H1 (cell line): ENCODE measurements at regions not wholly inside any gene's neighbourhood (a gene's known extent, or its start where the extent isn't known, plus 50 kb on each side); places are given as distances from the start of the nearest gene placed in this dataset.

Experiments used
- CTCF ChIA-PET: fragments of 300-600 bp; sonication (Branson Sonifier 250); formaldehyde crosslinking; loops from one replicate; lab custom pipeline; 2021; ENCODE audit not compliant: partially characterized antibody; lab: Charles Lee
- POLR2A ChIA-PET: fragments of 300-600 bp; sonication (Branson Sonifier 250); formaldehyde crosslinking; loops from one replicate; lab custom pipeline; 2021; ENCODE audit warnings: inconsistent platforms; ENCODE audit not compliant: partially characterized antibody; lab: Charles Lee
- DNase-seq, 2 experiments: peaks; one replicate each; pipeline versions ENCODE4 v3.0.0 to v3.0.0-alpha.2; 2010 to 2022; ENCODE audit warnings: low spot score in 2 of 2, low read depth in 1 of 2, mixed read lengths in 1 of 2
- FAIRE-seq: peaks from 2 replicates; lab custom pipeline; 2011; peaks lifted over from hg19 to GRCh38; lab: Jason Lieb, UNC
- H2AFZ ChIP-seq: 2 replicates; pipeline ENCODE4 v1.8.1; 2012; ENCODE audit warnings: low read length, inconsistent platforms
- H2AK5ac ChIP-seq: 2 replicates; pipeline ENCODE4 v1.6.1; 2013; ENCODE audit warnings: low read depth, low read length
- H2BK120ac ChIP-seq: replicated peaks from 2 replicates; pipeline ENCODE3; 2013; ENCODE audit warnings: low read depth, low read length, inconsistent platforms
- H2BK12ac ChIP-seq: 2 replicates; pipeline ENCODE4 v1.6.1; 2013; ENCODE audit warnings: low read depth, low read length
- H2BK15ac ChIP-seq: 2 replicates; pipeline ENCODE4 v1.6.1; 2013; ENCODE audit warnings: low read length
- H2BK20ac ChIP-seq: 2 replicates; pipeline ENCODE4 v1.6.1; 2013; ENCODE audit warnings: low read length
- H2BK5ac ChIP-seq: 2 replicates; pipeline ENCODE4 v1.6.1; 2013; ENCODE audit warnings: low read depth, low read length
- H3K14ac ChIP-seq: 2 replicates; pipeline ENCODE4 v1.6.1; 2013; ENCODE audit warnings: inconsistent platforms; ENCODE audit not compliant: insufficient read length
- H3K18ac ChIP-seq: 2 replicates; pipeline ENCODE4 v1.6.1; 2013; ENCODE audit warnings: low read length; ENCODE audit errors: extremely low read depth
- H3K23ac ChIP-seq: 2 replicates; pipeline ENCODE4 v1.6.1; 2013; ENCODE audit warnings: inconsistent platforms; ENCODE audit not compliant: insufficient read length
- H3K23me2 ChIP-seq: 2 replicates; pipeline ENCODE4 v1.6.1; 2013; ENCODE audit warnings: low read depth, low read length
- H3K27ac ChIP-seq: 2 replicates; pipeline ENCODE4 v1.6.1; 2011; ENCODE audit warnings: low read depth, low read length, inconsistent platforms
- H3K27me3 ChIP-seq, 4 experiments: replicated peaks in 1 of 4; 1 replicate in 1 of 4; 2 replicates in 3 of 4; pipeline versions ENCODE4 v1.6.1 to v1.8.1; 2011 to 2013; ENCODE audit warnings: low read length in 3 of 4, mild to moderate bottlenecking in 3 of 4, inconsistent platforms in 2 of 4, mixed read lengths in 2 of 4, moderate library complexity in 1 of 4; ENCODE audit not compliant: control insufficient read depth in 3 of 4, insufficient read depth in 3 of 4; ENCODE audit errors: extremely low read depth in 1 of 4
- H3K36me3 ChIP-seq, 4 experiments: 2 replicates each; pipeline versions ENCODE4 v1.6.1 to v1.8.1; 2011 to 2013; ENCODE audit warnings: mild to moderate bottlenecking in 4 of 4, low read length in 3 of 4, moderate library complexity in 2 of 4, control low read depth in 1 of 4, inconsistent platforms in 1 of 4; ENCODE audit not compliant: insufficient read depth in 4 of 4, control insufficient read depth in 2 of 4
- H3K4ac ChIP-seq: replicated peaks from 2 replicates; pipeline ENCODE3; 2013; ENCODE audit warnings: low read length, low read depth, mixed read lengths, inconsistent platforms; ENCODE audit not compliant: insufficient read length
- H3K4me1 ChIP-seq, 4 experiments: replicated peaks in 1 of 4; 1 replicate in 1 of 4; 2 replicates in 3 of 4; pipeline versions ENCODE4 v1.6.1 to v1.8.1; 2011 to 2013; ENCODE audit warnings: low read length in 3 of 4, inconsistent platforms in 2 of 4, mixed read lengths in 1 of 4; ENCODE audit not compliant: insufficient read depth in 4 of 4, control insufficient read depth in 3 of 4
- H3K4me2 ChIP-seq, 2 experiments: 2 replicates each; pipeline versions ENCODE4 v1.6.1 to v1.8.1; 2011 to 2013; ENCODE audit warnings: low read depth in 2 of 2, low read length in 2 of 2, control low read depth in 1 of 2, inconsistent platforms in 1 of 2, mild to moderate bottlenecking in 1 of 2; ENCODE audit not compliant: insufficient read depth in 1 of 2
- H3K4me3 ChIP-seq, 4 experiments: fragments of 200-600, 300-600 bp in 1 of 4; sonication (generic), shearing (Covaris generic), sonication (Bioruptor Twin) in 1 of 4; 2 replicates each; pipeline versions ENCODE4 v1.5.1 to v1.8.1; 2011 to 2016; ENCODE audit warnings: low read length in 4 of 4, low read depth in 3 of 4, control low read depth in 2 of 4, inconsistent platforms in 2 of 4, mild to moderate bottlenecking in 2 of 4, mixed read lengths in 1 of 4, moderate library complexity in 1 of 4; ENCODE audit not compliant: insufficient read depth in 2 of 4; ENCODE audit errors: extremely low read depth in 1 of 4
- H3K56ac ChIP-seq: replicated peaks from 2 replicates; pipeline ENCODE3; 2013; ENCODE audit warnings: low read depth, mild to moderate bottlenecking, mixed read lengths, low read length, inconsistent platforms; ENCODE audit not compliant: insufficient read length
- H3K79me1 ChIP-seq: 2 replicates; pipeline ENCODE4 v1.6.1; 2013; ENCODE audit warnings: low read depth, low read length, control low read depth
- H3K79me2 ChIP-seq, 2 experiments: 2 replicates each; pipeline versions ENCODE4 v1.6.1 to v1.8.1; 2012 to 2013; ENCODE audit warnings: low read length in 2 of 2, mild to moderate bottlenecking in 2 of 2, inconsistent platforms in 1 of 2; ENCODE audit not compliant: insufficient read depth in 2 of 2, control insufficient read depth in 1 of 2
- H3K9ac ChIP-seq, 4 experiments: replicated peaks in 1 of 4; 1 replicate in 1 of 4; 2 replicates in 3 of 4; pipeline versions ENCODE4 v1.6.1 to v1.8.1; 2011 to 2013; ENCODE audit warnings: low read depth in 3 of 4, low read length in 3 of 4, control low read depth in 2 of 4, mild to moderate bottlenecking in 2 of 4, moderate library complexity in 2 of 4, inconsistent platforms in 1 of 4; ENCODE audit errors: extremely low read depth in 1 of 4
- H3K9me3 ChIP-seq, 2 experiments: 2 replicates each; pipeline versions ENCODE4 v1.6.1 to v1.8.1; 2012 to 2013; ENCODE audit warnings: mild to moderate bottlenecking in 2 of 2, moderate library complexity in 2 of 2, control low read depth in 1 of 2, inconsistent platforms in 1 of 2, low read depth in 1 of 2, low read length in 1 of 2, mixed read lengths in 1 of 2; ENCODE audit not compliant: insufficient read depth in 2 of 2
- H4K20me1 ChIP-seq, 2 experiments: replicated peaks in 1 of 2; 2 replicates each; pipeline versions ENCODE3 to v1.8.1; 2011 to 2013; ENCODE audit warnings: inconsistent platforms in 2 of 2, low read length in 2 of 2, mild to moderate bottlenecking in 1 of 2; ENCODE audit not compliant: insufficient read depth in 2 of 2, control insufficient read depth in 1 of 2
- H4K5ac ChIP-seq: 2 replicates; pipeline ENCODE4 v1.6.1; 2013; ENCODE audit warnings: low read length, low read depth, mixed read lengths, inconsistent platforms; ENCODE audit not compliant: insufficient read length
- H4K8ac ChIP-seq: 2 replicates; pipeline ENCODE4 v1.8.0; 2013; ENCODE audit warnings: mild to moderate bottlenecking, moderate library complexity, low read length, inconsistent platforms; ENCODE audit not compliant: insufficient read depth; ENCODE audit errors: extremely low read depth
- H4K91ac ChIP-seq: replicated peaks from 2 replicates; pipeline ENCODE3; 2013; ENCODE audit warnings: low read length, mixed read lengths, inconsistent platforms; ENCODE audit not compliant: insufficient read length
- BRCA1 ChIP-seq: IDR thresholded peaks from 2 replicates; pipeline ENCODE4 v1.6.1; 2012; ENCODE audit warnings: low read depth, low read length, improper control_type of control experiment
- EZH2 ChIP-seq: fragments of 200-600 bp; sonication (generic); IDR thresholded peaks from 2 replicates; pipeline ENCODE4 v1.7.1; 2012; ENCODE audit warnings: low read depth, mild to moderate bottlenecking, moderate library complexity, low read length, inconsistent platforms; ENCODE audit not compliant: severe bottlenecking
- FOSL1 ChIP-seq: IDR thresholded peaks from 2 replicates; pipeline ENCODE4 v1.6.1; 2011; ENCODE audit warnings: mild to moderate bottlenecking, low read depth, low read length, moderate library complexity; ENCODE audit not compliant: insufficient read depth
- GABPA ChIP-seq: IDR thresholded peaks from 2 replicates; pipeline ENCODE4 v1.6.1; 2011; ENCODE audit warnings: mild to moderate bottlenecking, low read length, moderate library complexity, borderline replicate concordance; ENCODE audit not compliant: insufficient read depth
- HDAC6 ChIP-seq: IDR thresholded peaks from one replicate; pipeline ENCODE4 v1.7.1; 2012; ENCODE audit warnings: low read depth, mild to moderate bottlenecking, inconsistent platforms, low read length, moderate library complexity
- KDM1A ChIP-seq: fragments of 200-600, 300-600 bp; sonication (generic); IDR thresholded peaks from 2 replicates; pipeline ENCODE4 v1.7.1; 2016; ENCODE audit warnings: mild to moderate bottlenecking, low read length, borderline replicate concordance
- MAFK ChIP-seq: IDR thresholded peaks from 2 replicates; pipeline ENCODE4 v1.6.1; 2012; ENCODE audit warnings: low read depth, mild to moderate bottlenecking, improper control_type of control experiment, low read length
- PHF8 ChIP-seq: fragments of 200-600 bp; sonication (generic); conservative IDR thresholded peaks from 2 replicates; pipeline ENCODE4 v1.7.1; 2012; ENCODE audit warnings: low read depth, mild to moderate bottlenecking, inconsistent platforms, low read length, moderate library complexity
- POLR2A ChIP-seq, 2 experiments: IDR thresholded peaks; 1 replicate in 1 of 2; 2 replicates in 1 of 2; pipeline ENCODE4 v1.6.1; 2011; ENCODE audit warnings: low read depth in 2 of 2, low read length in 2 of 2, mild to moderate bottlenecking in 2 of 2; ENCODE audit errors: control extremely low read depth in 1 of 2
- POLR2AphosphoS5 ChIP-seq: IDR thresholded peaks from 2 replicates; pipeline ENCODE4 v1.6.1; 2011; ENCODE audit warnings: low read depth, low read length
- RXRA ChIP-seq: IDR thresholded peaks from 2 replicates; pipeline ENCODE4 v1.6.1; 2011; ENCODE audit warnings: low read depth, mild to moderate bottlenecking, low read length, moderate library complexity; ENCODE audit not compliant: insufficient read depth
- TCF12 ChIP-seq: IDR thresholded peaks from 2 replicates; pipeline ENCODE4 v1.6.1; 2011; ENCODE audit warnings: low read depth, mild to moderate bottlenecking, low read length
- WGBS, 2 experiments: shearing (Covaris generic) in 1 of 2; methylation state at CpG; one replicate each; pipeline versions ENCODE4 v1.1.6 to v1.1.7; 2013 to 2015; ENCODE audit warnings: low lambda C conversion rate in 2 of 2, mixed read lengths in 2 of 2, inconsistent platforms in 1 of 2, low coverage in 1 of 2, missing lambda C conversion rate in 1 of 2; ENCODE audit not compliant: insufficient replicate concordance in 2 of 2, insufficient coverage in 1 of 2, insufficient read length in 1 of 2; ENCODE audit errors: extremely low coverage in 1 of 2, missing lambda C conversion rate in 1 of 2; 5-methylcytosine and 5-hydroxymethylcytosine counted together

- Histone ChIP-seq H3K23me2 (no peaks in the 10 kb centered on the region), H2BK15ac (no peak overlapping the region), H3K4me1 (no peaks in the 10 kb centered on the region), H4K91ac (no peak overlapping the region), H3K79me2 (no peaks in the 10 kb centered on the region), H2BK12ac (no peak overlapping the region), H2BK120ac (no peak overlapping the region), H4K20me1 (no peaks in the 10 kb centered on the region), H3K9ac (no peak overlapping the region), H3K14ac (no peak overlapping the region), H4K8ac (no peak overlapping the region), H2AK5ac (no peak overlapping the region), H2BK20ac (no peak overlapping the region), H3K36me3 (no peaks in the 10 kb centered on the region), H3K27me3 (no peaks in the 10 kb centered on the region), H3K27ac (no peak overlapping the region), H3K9me3 (no peaks in the 10 kb centered on the region), H3K18ac (no peak overlapping the region), H4K5ac (no peak overlapping the region), H2AFZ (no peak overlapping the region), H3K4me2 (no peak overlapping the region), H3K79me1 (no peaks in the 10 kb centered on the region), H3K4me3 (no peak overlapping the region), H3K23ac (no peak overlapping the region), H3K56ac (no peak overlapping the region), H3K4ac (no peak overlapping the region), H2BK5ac (no peak overlapping the region)
- POLR2A ChIA-PET = no interaction called here
- TF ChIP-seq GABPA (no peak), TCF12 (no peak), EZH2 (no peak), MAFK (no peak), FOSL1 (no peak), POLR2A (IDR thresholded peaks at IDR 0.05; ENCODE audit: control extremely low read depth in 1 of 2, low read depth in 2 of 2, low read length in 2 of 2) (no peak), HDAC6 (no peak), PHF8 (no peak), BRCA1 (no peak), POLR2AphosphoS5 (no peak), KDM1A (no peak), RXRA (no peak)
- DNase-seq = no peak
- FAIRE-seq = no peak
- WGBS, 2 experiments = 98% methylated on average over 3 of the region's 3 CpGs; no CpG with 5 or more reads in 1 of the 2 experiments
- CTCF ChIA-PET = no interaction called here
These were observed 136.6 kb upstream of the FAM47B start for GRCh38 chrX:34805951-34806350.
